Stimulated activated naive CD8-positive, alpha-beta T cell treated with anti-CD3 and anti-CD28 coated beads, Interleukin-15, amount 100 ng/mL, for 72 hours (primary cell): ENCODE measurements at regions not wholly inside any gene's neighbourhood (a gene's known extent, or its start where the extent isn't known, plus 50 kb on each side); places are given as distances from the start of the nearest gene placed in this dataset.

Experiments used
- ATAC-seq: fragments of 150-1000 bp; cut with Tn5 transposase; 2 replicates; pipeline ENCODE4 v1.10.0; 2021; ENCODE audit warnings: mild to moderate bottlenecking, moderate library complexity
- DNase-seq, 2 donors: peaks; one replicate each; pipeline ENCODE4 v3.0.0; 2021 to 2022
- H3K27ac Mint-ChIP-seq, 2 donors: one replicate each; pipeline ENCODE4 v1.8.0; 2022; ENCODE audit warnings: mild to moderate bottlenecking in 2 of 2, mixed read lengths in 2 of 2, moderate library complexity in 2 of 2
- H3K27me3 Mint-ChIP-seq: one replicate; pipeline ENCODE4 v1.8.0; 2022; ENCODE audit warnings: mixed read lengths
- H3K4me1 Mint-ChIP-seq: one replicate; pipeline ENCODE4 v1.8.0; 2022; ENCODE audit warnings: mild to moderate bottlenecking, mixed read lengths
- H3K4me3 Mint-ChIP-seq, 2 donors: one replicate each; pipeline ENCODE4 v1.8.0; 2022; ENCODE audit warnings: mild to moderate bottlenecking in 2 of 2, mixed read lengths in 2 of 2, moderate library complexity in 1 of 2
- H3K9me3 Mint-ChIP-seq, 2 donors: one replicate each; pipeline ENCODE4 v1.8.0; 2022; ENCODE audit warnings: mixed read lengths in 2 of 2

- no peak for ATAC-seq
- H3K9me3 Mint-ChIP-seq, result no peaks in the 10 kb centered on the region
- no peak overlapping the region for H3K4me3 Mint-ChIP-seq
- peaks cover 13% of the 10 kb centered on the region for H3K4me1 Mint-ChIP-seq
- peak overlapping the region in 1 of 2 donors; percentile 2 for H3K27ac Mint-ChIP-seq
- no peak for DNase-seq
- H3K27me3 Mint-ChIP-seq, result no peaks in the 10 kb centered on the region
Measured at GRCh38 chr9:105154723-105155191, 89.7 kb upstream of the SLC44A1 start.

GRCh38 chr9:105157171-105157583, 87.3 kb upstream of the SLC44A1 start:
- Mint-ChIP-seq H3K4me3 (no peak overlapping the region), H3K27ac (no peak overlapping the region), H3K27me3 (no peaks in the 10 kb centered on the region), H3K9me3 (no peaks in the 10 kb centered on the region), H3K4me1 (peaks cover 6% of the 10 kb centered on the region)
- peak; percentile 87 for ATAC-seq
- peak; percentile 8 to 24 for DNase-seq

GRCh38 chr9:105158020-105158419, 86.4 kb upstream of the SLC44A1 start:
- DNase-seq (no peak), ATAC-seq (no peak)
- H3K27ac Mint-ChIP-seq, result no peak overlapping the region
- peaks cover 6% of the 10 kb centered on the region for H3K4me1 Mint-ChIP-seq
- no peaks in the 10 kb centered on the region for H3K9me3 Mint-ChIP-seq
- H3K4me3 Mint-ChIP-seq, result no peak overlapping the region
- no peaks in the 10 kb centered on the region for H3K27me3 Mint-ChIP-seq

- no peak overlapping the region for H3K4me3 Mint-ChIP-seq
- no peaks in the 10 kb centered on the region for H3K9me3 Mint-ChIP-seq
- ATAC-seq, result no peak
- peaks cover 6% of the 10 kb centered on the region for H3K4me1 Mint-ChIP-seq
- H3K27me3 Mint-ChIP-seq, result no peaks in the 10 kb centered on the region
- no peak overlapping the region for H3K27ac Mint-ChIP-seq
- DNase-seq, result no peak
Measured at GRCh38 chr9:105158898-105159297, 85.6 kb upstream of the SLC44A1 start.

- no peak overlapping the region for H3K27ac Mint-ChIP-seq
- no peaks in the 10 kb centered on the region for H3K4me1 Mint-ChIP-seq
- ATAC-seq (no peak), DNase-seq (no peak)
- H3K4me3 Mint-ChIP-seq, result no peak overlapping the region
- H3K9me3 Mint-ChIP-seq, result peaks cover 0 to 6% of the 10 kb centered on the region in 2 donors
- H3K27me3 Mint-ChIP-seq, result peaks cover 8% of the 10 kb centered on the region
Measured at GRCh38 chr9:105168870-105169319, 75.6 kb upstream of the SLC44A1 start.

- Mint-ChIP-seq H3K9me3 (peaks cover 0 to 6% of the 10 kb centered on the region in 2 donors), H3K27me3 (peaks cover 6% of the 10 kb centered on the region), H3K4me1 (no peaks in the 10 kb centered on the region), H3K27ac (no peak overlapping the region), H3K4me3 (no peak overlapping the region)
- ATAC-seq (no peak), DNase-seq (no peak)
Measured at GRCh38 chr9:105171076-105171475, 73.4 kb upstream of the SLC44A1 start.

GRCh38 chr9:105171589-105171988, 72.9 kb upstream of the SLC44A1 start:
- no peak overlapping the region for H3K4me3 Mint-ChIP-seq
- H3K27me3 Mint-ChIP-seq, result peaks cover under 1% of the 10 kb centered on the region
- DNase-seq (no peak), ATAC-seq (no peak)
- H3K27ac Mint-ChIP-seq, result no peak overlapping the region
- H3K9me3 Mint-ChIP-seq, result peaks cover 0 to 6% of the 10 kb centered on the region in 2 donors
- no peaks in the 10 kb centered on the region for H3K4me1 Mint-ChIP-seq

GRCh38 chr9:105172436-105172835, 72.0 kb upstream of the SLC44A1 start:
- DNase-seq (no peak), ATAC-seq (no peak)
- Mint-ChIP-seq H3K27ac (no peak overlapping the region), H3K4me1 (no peaks in the 10 kb centered on the region), H3K27me3 (no peaks in the 10 kb centered on the region), H3K9me3 (peaks cover 0 to 3% of the 10 kb centered on the region in 2 donors), H3K4me3 (no peak overlapping the region)

GRCh38 chr9:105173306-105173705, 71.1 kb upstream of the SLC44A1 start:
- Mint-ChIP-seq H3K4me3 (no peak overlapping the region), H3K9me3 (no peaks in the 10 kb centered on the region), H3K27ac (no peak overlapping the region), H3K27me3 (no peaks in the 10 kb centered on the region), H3K4me1 (no peaks in the 10 kb centered on the region)
- DNase-seq, result no peak
- ATAC-seq, result no peak

GRCh38 chr9:105173826-105174225, 70.6 kb upstream of the SLC44A1 start:
- no peak overlapping the region for H3K4me3 Mint-ChIP-seq
- no peaks in the 10 kb centered on the region for H3K9me3 Mint-ChIP-seq
- no peak for ATAC-seq
- H3K27ac Mint-ChIP-seq, result no peak overlapping the region
- DNase-seq, result no peak
- no peaks in the 10 kb centered on the region for H3K4me1 Mint-ChIP-seq
- H3K27me3 Mint-ChIP-seq, result no peaks in the 10 kb centered on the region

- Mint-ChIP-seq H3K4me1 (no peaks in the 10 kb centered on the region), H3K27ac (no peak overlapping the region), H3K4me3 (no peak overlapping the region), H3K9me3 (no peaks in the 10 kb centered on the region), H3K27me3 (no peaks in the 10 kb centered on the region)
- ATAC-seq (no peak), DNase-seq (no peak)
Measured at GRCh38 chr9:105176194-105176593, 68.3 kb upstream of the SLC44A1 start.

GRCh38 chr9:105178076-105178475, 66.4 kb upstream of the SLC44A1 start:
- H3K4me1 Mint-ChIP-seq, result no peaks in the 10 kb centered on the region
- no peak overlapping the region for H3K27ac Mint-ChIP-seq
- no peaks in the 10 kb centered on the region for H3K27me3 Mint-ChIP-seq
- no peak for DNase-seq
- no peak overlapping the region for H3K4me3 Mint-ChIP-seq
- H3K9me3 Mint-ChIP-seq, result no peaks in the 10 kb centered on the region
- ATAC-seq, result no peak

GRCh38 chr9:105187781-105188180, 56.7 kb upstream of the SLC44A1 start:
- no peaks in the 10 kb centered on the region for H3K27me3 Mint-ChIP-seq
- no peaks in the 10 kb centered on the region for H3K4me1 Mint-ChIP-seq
- H3K27ac Mint-ChIP-seq, result no peak overlapping the region
- no peak overlapping the region for H3K4me3 Mint-ChIP-seq
- no peak for DNase-seq
- no peak for ATAC-seq
- no peaks in the 10 kb centered on the region for H3K9me3 Mint-ChIP-seq

- DNase-seq, result no peak
- no peak for ATAC-seq
- no peaks in the 10 kb centered on the region for H3K4me1 Mint-ChIP-seq
- H3K27me3 Mint-ChIP-seq, result no peaks in the 10 kb centered on the region
- H3K27ac Mint-ChIP-seq, result no peak overlapping the region
- H3K4me3 Mint-ChIP-seq, result no peak overlapping the region
- no peaks in the 10 kb centered on the region for H3K9me3 Mint-ChIP-seq
Measured at GRCh38 chr9:105188746-105189145, 55.7 kb upstream of the SLC44A1 start.

- DNase-seq (no peak), ATAC-seq (no peak)
- peaks cover 8% of the 10 kb centered on the region for H3K27me3 Mint-ChIP-seq
- no peak overlapping the region for H3K4me3 Mint-ChIP-seq
- no peak overlapping the region for H3K27ac Mint-ChIP-seq
- no peaks in the 10 kb centered on the region for H3K4me1 Mint-ChIP-seq
- H3K9me3 Mint-ChIP-seq, result no peaks in the 10 kb centered on the region
Measured at GRCh38 chr9:105191508-105192121, 52.8 kb upstream of the SLC44A1 start.

- H3K27me3 Mint-ChIP-seq, result peaks cover 8% of the 10 kb centered on the region
- no peak for DNase-seq
- no peaks in the 10 kb centered on the region for H3K9me3 Mint-ChIP-seq
- no peaks in the 10 kb centered on the region for H3K4me1 Mint-ChIP-seq
- no peak overlapping the region for H3K4me3 Mint-ChIP-seq
- ATAC-seq, result no peak
- no peak overlapping the region for H3K27ac Mint-ChIP-seq
Measured at GRCh38 chr9:105193560-105193959, 50.9 kb upstream of the SLC44A1 start.

- DNase-seq (no peak), ATAC-seq (no peak)
- no peaks in the 10 kb centered on the region for H3K9me3 Mint-ChIP-seq
- H3K27ac Mint-ChIP-seq, result no peak overlapping the region
- H3K27me3 Mint-ChIP-seq, result peaks cover 8% of the 10 kb centered on the region
- no peak overlapping the region for H3K4me3 Mint-ChIP-seq
- H3K4me1 Mint-ChIP-seq, result no peaks in the 10 kb centered on the region
Measured at GRCh38 chr9:105194234-105194633, 50.2 kb upstream of the SLC44A1 start.
